ENCODE measurements at regions not wholly inside any gene's neighbourhood (a gene's known extent, or its start where the extent isn't known, plus 50 kb on each side); places are given as distances from the start of the nearest gene placed in this dataset.

- H3K27me3 Mint-ChIP-seq: peaks cover 11% of the 10 kb centered on the region
- no peak overlapping the region for H3K27ac Mint-ChIP-seq
- no peak for DNase-seq (ENCODE audit: low spot score in 2 of 2)
- no peaks in the 10 kb centered on the region for H3K36me3 Mint-ChIP-seq
- H3K4me3 Mint-ChIP-seq: no peak overlapping the region
- peaks cover 9% of the 10 kb centered on the region for H3K4me1 Mint-ChIP-seq
- H3K9me3 Mint-ChIP-seq: peaks cover 2% of the 10 kb centered on the region
- ATAC-seq (ENCODE audit: low read depth): no peak
These were observed 521.9 kb downstream of the PTPRC start for GRCh38 chr1:199160521-199161318.

- no peak for ATAC-seq (ENCODE audit: low read depth)
- no peak overlapping the region for H3K27ac Mint-ChIP-seq
- H3K27me3 Mint-ChIP-seq: peaks cover 11% of the 10 kb centered on the region
- H3K9me3 Mint-ChIP-seq: peaks cover 2% of the 10 kb centered on the region
- no peaks in the 10 kb centered on the region for H3K36me3 Mint-ChIP-seq
- no peak for DNase-seq (ENCODE audit: low spot score in 2 of 2)
- H3K4me1 Mint-ChIP-seq: peaks cover 9% of the 10 kb centered on the region
- no peak overlapping the region for H3K4me3 Mint-ChIP-seq
These were observed 522.5 kb downstream of the PTPRC start for GRCh38 chr1:199161319-199161680.

- Mint-ChIP-seq H3K36me3 (no peaks in the 10 kb centered on the region), H3K4me3 (no peak overlapping the region), H3K9me3 (peaks cover 2% of the 10 kb centered on the region), H3K4me1 (peaks cover 9% of the 10 kb centered on the region), H3K27ac (no peak overlapping the region), H3K27me3 (peaks cover 8% of the 10 kb centered on the region)
- DNase-seq (ENCODE audit: low spot score in 2 of 2) (no peak), ATAC-seq (ENCODE audit: low read depth) (no peak)
These were observed 523.0 kb downstream of the PTPRC start for GRCh38 chr1:199161766-199162303.

- Mint-ChIP-seq H3K27me3 (peaks cover 8% of the 10 kb centered on the region), H3K4me3 (no peak overlapping the region), H3K4me1 (peaks cover 9% of the 10 kb centered on the region), H3K9me3 (peaks cover 2% of the 10 kb centered on the region), H3K27ac (no peak overlapping the region), H3K36me3 (no peaks in the 10 kb centered on the region)
- no peak for ATAC-seq (ENCODE audit: low read depth)
- DNase-seq (ENCODE audit: low spot score in 2 of 2): no peak
These were observed 524.4 kb downstream of the PTPRC start for GRCh38 chr1:199163267-199163666.

- no peaks in the 10 kb centered on the region for H3K36me3 Mint-ChIP-seq
- DNase-seq (ENCODE audit: low spot score in 2 of 2) (no peak), ATAC-seq (ENCODE audit: low read depth) (no peak)
- H3K27ac Mint-ChIP-seq: no peak overlapping the region
- H3K27me3 Mint-ChIP-seq: peaks cover 6% of the 10 kb centered on the region
- H3K9me3 Mint-ChIP-seq: peaks cover 2% of the 10 kb centered on the region
- no peak overlapping the region for H3K4me3 Mint-ChIP-seq
- H3K4me1 Mint-ChIP-seq: peaks cover 11% of the 10 kb centered on the region
These were observed 524.8 kb downstream of the PTPRC start for GRCh38 chr1:199163670-199164069.

- Mint-ChIP-seq H3K4me1 (peaks cover 6% of the 10 kb centered on the region), H3K27ac (no peak overlapping the region), H3K9me3 (no peaks in the 10 kb centered on the region), H3K36me3 (no peaks in the 10 kb centered on the region), H3K27me3 (peaks cover 7% of the 10 kb centered on the region), H3K4me3 (no peak overlapping the region)
- no peak for DNase-seq (ENCODE audit: low spot score in 2 of 2)
- no peak for ATAC-seq (ENCODE audit: low read depth)
These were observed 528.6 kb downstream of the PTPRC start for GRCh38 chr1:199167460-199167859.

- DNase-seq (ENCODE audit: low spot score in 2 of 2) (no peak), ATAC-seq (ENCODE audit: low read depth) (peak; percentile 40)
- Mint-ChIP-seq H3K27ac (no peak overlapping the region), H3K4me1 (peaks cover 16% of the 10 kb centered on the region), H3K9me3 (no peaks in the 10 kb centered on the region), H3K36me3 (no peaks in the 10 kb centered on the region), H3K4me3 (no peak overlapping the region), H3K27me3 (peaks cover 4% of the 10 kb centered on the region)
These were observed 530.2 kb downstream of the PTPRC start for GRCh38 chr1:199168888-199169585.

- Mint-ChIP-seq H3K27me3 (peaks cover 3% of the 10 kb centered on the region), H3K9me3 (no peaks in the 10 kb centered on the region), H3K4me3 (no peak overlapping the region), H3K4me1 (peaks cover 18% of the 10 kb centered on the region), H3K36me3 (no peaks in the 10 kb centered on the region), H3K27ac (no peak overlapping the region)
- no peak for DNase-seq (ENCODE audit: low spot score in 2 of 2)
- no peak for ATAC-seq (ENCODE audit: low read depth)
These were observed 531.9 kb downstream of the PTPRC start for GRCh38 chr1:199170711-199171110.

GRCh38 chr1:199172171-199173124 lies 533.6 kb downstream of the PTPRC start:
- no peaks in the 10 kb centered on the region for H3K36me3 Mint-ChIP-seq
- DNase-seq (ENCODE audit: low spot score in 2 of 2) (no peak), ATAC-seq (ENCODE audit: low read depth) (no peak)
- peaks cover 3% of the 10 kb centered on the region for H3K27me3 Mint-ChIP-seq
- H3K9me3 Mint-ChIP-seq: no peaks in the 10 kb centered on the region
- H3K4me3 Mint-ChIP-seq: no peak overlapping the region
- peaks cover 18% of the 10 kb centered on the region for H3K4me1 Mint-ChIP-seq
- H3K27ac Mint-ChIP-seq: no peak overlapping the region

- no peaks in the 10 kb centered on the region for H3K36me3 Mint-ChIP-seq
- peak; percentile 93 for ATAC-seq (ENCODE audit: low read depth)
- no peaks in the 10 kb centered on the region for H3K9me3 Mint-ChIP-seq
- no peak overlapping the region for H3K4me3 Mint-ChIP-seq
- peaks cover 3% of the 10 kb centered on the region for H3K27me3 Mint-ChIP-seq
- peaks cover 18% of the 10 kb centered on the region for H3K4me1 Mint-ChIP-seq
- no peak overlapping the region for H3K27ac Mint-ChIP-seq
- peak in 1 of 2 donors; percentile 5 for DNase-seq (ENCODE audit: low spot score in 2 of 2)
These were observed 534.5 kb downstream of the PTPRC start for GRCh38 chr1:199173356-199173755.

- ATAC-seq (ENCODE audit: low read depth): no peak
- no peak for DNase-seq (ENCODE audit: low spot score in 2 of 2)
- Mint-ChIP-seq H3K27ac (no peak overlapping the region), H3K27me3 (peaks cover 3% of the 10 kb centered on the region), H3K4me1 (peaks cover 13% of the 10 kb centered on the region), H3K9me3 (no peaks in the 10 kb centered on the region), H3K36me3 (no peaks in the 10 kb centered on the region), H3K4me3 (no peak overlapping the region)
These were observed 535.5 kb downstream of the PTPRC start for GRCh38 chr1:199174336-199174735.

- DNase-seq (ENCODE audit: low spot score in 2 of 2) (no peak), ATAC-seq (ENCODE audit: low read depth) (no peak)
- Mint-ChIP-seq H3K9me3 (no peaks in the 10 kb centered on the region), H3K36me3 (no peaks in the 10 kb centered on the region), H3K4me1 (peaks cover 13% of the 10 kb centered on the region), H3K4me3 (no peak overlapping the region), H3K27me3 (no peaks in the 10 kb centered on the region), H3K27ac (no peak overlapping the region)
These were observed 537.9 kb downstream of the PTPRC start for GRCh38 chr1:199176713-199177112.

GRCh38 chr1:199177241-199177640 lies 538.4 kb downstream of the PTPRC start:
- ATAC-seq (ENCODE audit: low read depth): no peak

GRCh38 chr1:199178646-199179045 lies 539.8 kb downstream of the PTPRC start:
- Mint-ChIP-seq H3K4me3 (no peak overlapping the region), H3K36me3 (no peaks in the 10 kb centered on the region), H3K27ac (no peak overlapping the region), H3K4me1 (peaks cover 5% of the 10 kb centered on the region), H3K9me3 (no peaks in the 10 kb centered on the region), H3K27me3 (no peaks in the 10 kb centered on the region)
- ATAC-seq (ENCODE audit: low read depth) (no peak), DNase-seq (ENCODE audit: low spot score in 2 of 2) (no peak)

More at GRCh38 chr1:199177241-199177640, 538.4 kb downstream of the PTPRC start:
- DNase-seq (ENCODE audit: low spot score in 2 of 2): no peak
- no peaks in the 10 kb centered on the region for H3K27me3 Mint-ChIP-seq
- H3K4me1 Mint-ChIP-seq: peaks cover 13% of the 10 kb centered on the region
- no peak overlapping the region for H3K4me3 Mint-ChIP-seq
- H3K9me3 Mint-ChIP-seq: no peaks in the 10 kb centered on the region
- H3K36me3 Mint-ChIP-seq: no peaks in the 10 kb centered on the region
- no peak overlapping the region for H3K27ac Mint-ChIP-seq

Measured in memory B cell (primary cell).